HCT116 (cell line): ENCODE measurements at regions not wholly inside any gene's neighbourhood (a gene's known extent, or its start where the extent isn't known, plus 50 kb on each side); places are given as distances from the start of the nearest gene placed in this dataset.

Source experiments
- ATAC-seq: fragments of 200-7000 bp; cut with Tn5 transposase; 2 replicates; pipeline ENCODE4 v1.9.1; 2020; ENCODE audit warnings: mild to moderate bottlenecking, moderate library complexity
- BruUV-seq: library from RNA; stranded (reverse); fragments of 400-500 nt; replicated peaks from 2 replicates; lab custom pipeline; 2021; lab: Mats Ljungman, UMichigan
- CTCF ChIA-PET: fragments of 300-600 bp; sonication (Branson Sonifier 250); formaldehyde crosslinking; loops from one replicate; lab custom pipeline; 2021; ENCODE audit warnings: antibody characterized with exemption; lab: Charles Lee
- POLR2A ChIA-PET: fragments of 300-600, 350-600 bp; sonication (Branson Sonifier 250); formaldehyde crosslinking; loops from one replicate; lab custom pipeline; 2021; ENCODE audit warnings: antibody characterized with exemption; lab: Charles Lee
- RAD21 ChIA-PET, 2 experiments: fragments of 300-600 bp; sonication (Branson Sonifier 250); formaldehyde crosslinking; loops; one replicate each; lab custom pipeline; 2023; ENCODE audit warnings: low total read pairs in 2 of 2; ENCODE audit not compliant: uncharacterized antibody in 2 of 2, unreplicated experiment in 2 of 2, low non-redundant PET in 1 of 2; lab: Charles Lee
- DNase-seq: peaks from one replicate; pipeline ENCODE4 v3.0.0-alpha.2; 2010; ENCODE audit warnings: low read depth, low spot score
- H2AFZ ChIP-seq: fragments of 200-600 bp; shearing (Covaris generic), sonication (generic); 2 replicates; pipeline ENCODE4 v1.6.1; 2017; ENCODE audit warnings: low read depth, mixed run types, mixed read lengths, antibody characterized with exemption, low read length; ENCODE audit not compliant: poor library complexity, severe bottlenecking
- H3K27ac ChIP-seq: 2 replicates; pipeline ENCODE4 v1.5.1; 2012; ENCODE audit warnings: low read depth, low read length
- H3K27me3 ChIP-seq: fragments of 200-600 bp; sonication (generic); 2 replicates; pipeline ENCODE4 v1.6.1; 2016; ENCODE audit warnings: mixed run types, low read length, mixed read lengths; ENCODE audit not compliant: insufficient read depth
- H3K36me3 ChIP-seq, 2 experiments: fragments of 200-500 bp in 1 of 2; fragments of 200-600 bp in 1 of 2; sonication (Bioruptor generic) in 1 of 2; sonication (generic) in 1 of 2; 2 replicates each; pipeline versions ENCODE4 v1.5.1 to v1.6.1; 2014 to 2016; ENCODE audit warnings: low read length in 2 of 2, inconsistent platforms in 1 of 2, mixed read lengths in 1 of 2, mixed run types in 1 of 2; ENCODE audit not compliant: insufficient read depth in 2 of 2, control insufficient read depth in 1 of 2
- H3K4me1 ChIP-seq, 2 experiments: fragments of 200-600 bp in 1 of 2; sonication (generic) in 1 of 2; 2 replicates each; pipeline versions ENCODE4 v1.5.1 to v1.6.1; 2012 to 2017; ENCODE audit warnings: low read length in 2 of 2, inconsistent platforms in 1 of 2, mild to moderate bottlenecking in 1 of 2, mixed read lengths in 1 of 2, mixed run types in 1 of 2, moderate library complexity in 1 of 2; ENCODE audit not compliant: insufficient read depth in 2 of 2, control insufficient read depth in 1 of 2
- H3K4me2 ChIP-seq: fragments of 200-600 bp; sonication (generic); 2 replicates; pipeline ENCODE4 v1.6.1; 2017; ENCODE audit warnings: mixed run types, low read length, mixed read lengths
- H3K4me3 ChIP-seq, 2 experiments: fragments of 200-600 bp in 1 of 2; sonication (generic) in 1 of 2; replicated peaks in 1 of 2; 2 replicates each; pipeline ENCODE4 v1.5.1; 2011 to 2016; ENCODE audit warnings: low read length in 2 of 2, control low read depth in 1 of 2, low read depth in 1 of 2, mild to moderate bottlenecking in 1 of 2, mixed read lengths in 1 of 2, mixed run types in 1 of 2
- H3K79me2 ChIP-seq: fragments of 200-600 bp; sonication (generic); 2 replicates; pipeline ENCODE4 v1.6.1; 2017; ENCODE audit warnings: mild to moderate bottlenecking, mixed run types, low read length, moderate library complexity, mixed read lengths; ENCODE audit not compliant: insufficient read depth
- H3K9ac ChIP-seq: fragments of 200-600 bp; sonication (generic); 2 replicates; pipeline ENCODE4 v1.6.1; 2016; ENCODE audit warnings: low read length, mixed read lengths
- H3K9me2 ChIP-seq: fragments of 200-600 bp; sonication (generic), shearing (Covaris generic); 2 replicates; pipeline ENCODE4 v1.6.1; 2017; ENCODE audit warnings: mixed run types, mild to moderate bottlenecking, moderate library complexity; ENCODE audit not compliant: insufficient read depth
- H3K9me3 ChIP-seq, 2 experiments: fragments of 200-500 bp in 1 of 2; fragments of 200-600 bp in 1 of 2; sonication (Bioruptor generic) in 1 of 2; sonication (generic) in 1 of 2; 2 replicates each; pipeline ENCODE4 v1.6.1; 2014 to 2017; ENCODE audit warnings: low read length in 2 of 2, mixed read lengths in 2 of 2, inconsistent platforms in 1 of 2, low read depth in 1 of 2, mild to moderate bottlenecking in 1 of 2, mixed run types in 1 of 2, moderate library complexity in 1 of 2; ENCODE audit not compliant: control insufficient read depth in 1 of 2, insufficient read depth in 1 of 2
- H4K20me1 ChIP-seq: fragments of 200-600 bp; sonication (generic), shearing (Covaris generic); 2 replicates; pipeline ENCODE4 v1.6.1; 2017; ENCODE audit warnings: mixed run types, mild to moderate bottlenecking, moderate library complexity; ENCODE audit not compliant: insufficient read depth
- EGR1 ChIP-seq: IDR thresholded peaks from 2 replicates; pipeline ENCODE4 v1.6.1; 2012; ENCODE audit warnings: low read depth
- EZH2 ChIP-seq: fragments of 200-600 bp; sonication (generic); IDR thresholded peaks from 2 replicates; pipeline ENCODE4 v1.6.1; 2017; ENCODE audit warnings: antibody characterized with exemption, mixed run types
- REST ChIP-seq: IDR thresholded peaks from 2 replicates; pipeline ENCODE4 v1.6.1; 2012; ENCODE audit warnings: low read depth
- SP1 ChIP-seq: IDR thresholded peaks from 2 replicates; pipeline ENCODE4 v1.6.1; 2012; ENCODE audit warnings: low read depth
- SRF ChIP-seq: IDR thresholded peaks from 2 replicates; pipeline ENCODE4 v1.6.1; 2012; ENCODE audit warnings: low read depth
- ZFX ChIP-seq: fragments of 450-650 bp; IDR thresholded peaks from 2 replicates; pipeline ENCODE4 v1.6.1; 2017
- intact Hi-C: fragments of 100-400 bp; cut with micrococcal nuclease; formaldehyde crosslinking; loops from 2 replicates; pipeline ENCODE4 v1.10.0; 2022
- TF ChIP-seq, protein P1 (sequence below): IDR thresholded peaks from 2 replicates; pipeline ENCODE4 v1.6.1; 2011; ENCODE audit warnings: mild to moderate bottlenecking, low read length, moderate library complexity; ENCODE audit not compliant: insufficient replicate concordance; ENCODE audit errors: extremely low read depth
- TF ChIP-seq, protein P2 (sequence below): IDR thresholded peaks from 2 replicates; pipeline ENCODE4 v1.6.1; 2012

DNA sequence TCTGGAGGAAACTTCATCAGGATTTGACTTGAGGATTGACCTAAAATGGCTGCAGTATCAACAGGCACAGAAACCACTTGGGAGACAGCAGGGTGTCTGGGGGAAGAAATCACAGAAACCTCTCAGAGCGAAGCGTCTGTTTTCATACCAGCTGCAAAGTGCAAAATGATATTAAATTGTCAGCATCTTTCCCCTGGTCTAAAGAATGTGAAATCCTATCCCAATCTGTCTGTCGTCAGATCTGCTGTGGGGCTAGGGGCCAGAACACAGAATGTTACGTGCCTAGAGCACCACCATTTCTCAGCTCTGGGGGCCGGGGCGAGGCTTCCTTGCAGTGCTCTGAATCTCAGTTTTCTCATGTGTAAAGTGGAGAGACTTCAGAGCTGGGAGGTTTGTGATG is 54.1 kb upstream of the MYCN start:
- ChIA-PET POLR2A (no interaction called here), CTCF (no interaction called here)
- no peak overlapping the region for H3K4me2 ChIP-seq

More for the DNA sequence above, 54.1 kb upstream of the MYCN start:
- H2AFZ ChIP-seq, result no peak overlapping the region
- 0 out of 2 replicates have a peak, but pooled peaks cover 5% of the 10 kb centered on the region for H3K27me3 ChIP-seq
- H3K79me2 ChIP-seq, result no peaks in the 10 kb centered on the region
- RAD21 ChIA-PET, result no interaction called here
- no peak overlapping the region for H3K27ac ChIP-seq
- no peaks in the 10 kb centered on the region for H3K4me1 ChIP-seq
- TF ChIP-seq EZH2, result no peak
- TF ChIP-seq REST, result no peak
- TF ChIP-seq, protein P1, sequence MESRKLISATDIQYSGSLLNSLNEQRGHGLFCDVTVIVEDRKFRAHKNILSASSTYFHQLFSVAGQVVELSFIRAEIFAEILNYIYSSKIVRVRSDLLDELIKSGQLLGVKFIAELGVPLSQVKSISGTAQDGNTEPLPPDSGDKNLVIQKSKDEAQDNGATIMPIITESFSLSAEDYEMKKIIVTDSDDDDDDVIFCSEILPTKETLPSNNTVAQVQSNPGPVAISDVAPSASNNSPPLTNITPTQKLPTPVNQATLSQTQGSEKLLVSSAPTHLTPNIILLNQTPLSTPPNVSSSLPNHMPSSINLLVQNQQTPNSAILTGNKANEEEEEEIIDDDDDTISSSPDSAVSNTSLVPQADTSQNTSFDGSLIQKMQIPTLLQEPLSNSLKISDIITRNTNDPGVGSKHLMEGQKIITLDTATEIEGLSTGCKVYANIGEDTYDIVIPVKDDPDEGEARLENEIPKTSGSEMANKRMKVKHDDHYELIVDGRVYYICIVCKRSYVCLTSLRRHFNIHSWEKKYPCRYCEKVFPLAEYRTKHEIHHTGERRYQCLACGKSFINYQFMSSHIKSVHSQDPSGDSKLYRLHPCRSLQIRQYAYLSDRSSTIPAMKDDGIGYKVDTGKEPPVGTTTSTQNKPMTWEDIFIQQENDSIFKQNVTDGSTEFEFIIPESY, result no peak
- no peak for TF ChIP-seq ZFX
- no peak for TF ChIP-seq SRF
- TF ChIP-seq SP1, result no peak
- no peak for TF ChIP-seq EGR1
- TF ChIP-seq, protein P2, sequence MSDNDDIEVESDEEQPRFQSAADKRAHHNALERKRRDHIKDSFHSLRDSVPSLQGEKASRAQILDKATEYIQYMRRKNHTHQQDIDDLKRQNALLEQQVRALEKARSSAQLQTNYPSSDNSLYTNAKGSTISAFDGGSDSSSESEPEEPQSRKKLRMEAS, result no peak
- no peaks in the 10 kb centered on the region for H4K20me1 ChIP-seq
- no peak for DNase-seq
- no peaks in the 10 kb centered on the region for H3K9me2 ChIP-seq
- intact Hi-C loops, result no loop called here
- H3K9me3 ChIP-seq, result no peaks in the 10 kb centered on the region
- H3K36me3 ChIP-seq, result no peaks in the 10 kb centered on the region
- BruUV-seq, result no TSS peak
- H3K4me3 ChIP-seq, result no peak overlapping the region
- ATAC-seq, result no peak
- no peak overlapping the region for H3K9ac ChIP-seq
